Ramos (cell line): ENCODE measurements at regions not wholly inside any gene's neighbourhood (a gene's known extent, or its start where the extent isn't known, plus 50 kb on each side); places are given as distances from the start of the nearest gene placed in this dataset.

ENCODE experiments used
- in situ Hi-C: fragments of 300-500 bp; cut with MboI; formaldehyde crosslinking; loops from one replicate; pipeline ENCODE4 v1.14.3; 2022; ENCODE audit warnings: low sequenced_read_pairs; ENCODE audit not compliant: unreplicated experiment

DNA sequence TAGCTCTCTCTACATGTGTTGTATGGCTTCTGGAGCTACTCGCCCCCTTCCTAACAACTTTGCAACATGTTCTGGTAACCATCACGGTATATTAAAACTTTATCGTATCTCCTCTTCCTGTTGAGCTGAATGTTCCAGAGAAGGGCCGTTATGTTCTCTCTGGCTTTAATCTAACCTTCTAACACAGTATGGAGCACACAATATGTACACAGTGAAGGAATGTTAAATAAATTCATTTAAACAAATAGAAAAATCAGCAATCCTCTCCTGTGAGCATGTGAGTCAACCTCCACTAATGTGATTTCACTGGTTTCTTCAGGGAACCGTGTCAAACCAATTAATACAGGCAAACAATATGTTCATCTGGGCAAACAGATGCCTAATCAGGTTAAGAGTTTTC, 319.5 kb upstream of the OR4E1 start:
- in situ Hi-C loops: no loop called here

DNA sequence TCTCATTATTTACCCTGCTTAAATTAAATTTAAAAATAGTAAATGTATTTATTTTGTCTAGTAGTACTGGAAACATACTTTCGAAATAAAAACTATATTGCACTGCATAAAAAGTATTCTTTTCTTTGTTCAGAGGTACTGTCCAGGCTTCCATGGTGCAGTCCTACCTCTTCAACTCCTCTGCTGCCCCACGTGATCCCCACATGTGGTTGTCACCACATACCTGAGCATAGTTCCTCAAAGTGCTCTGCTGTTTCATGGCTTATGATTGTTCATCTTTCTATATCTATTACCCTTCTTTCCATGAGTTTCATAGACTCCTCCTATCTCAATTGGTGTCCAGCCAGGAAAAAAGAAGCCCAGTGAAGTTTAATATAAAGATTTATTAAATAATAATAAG, 317.5 kb upstream of the OR4E1 start:
- in situ Hi-C loops: no loop called here

DNA sequence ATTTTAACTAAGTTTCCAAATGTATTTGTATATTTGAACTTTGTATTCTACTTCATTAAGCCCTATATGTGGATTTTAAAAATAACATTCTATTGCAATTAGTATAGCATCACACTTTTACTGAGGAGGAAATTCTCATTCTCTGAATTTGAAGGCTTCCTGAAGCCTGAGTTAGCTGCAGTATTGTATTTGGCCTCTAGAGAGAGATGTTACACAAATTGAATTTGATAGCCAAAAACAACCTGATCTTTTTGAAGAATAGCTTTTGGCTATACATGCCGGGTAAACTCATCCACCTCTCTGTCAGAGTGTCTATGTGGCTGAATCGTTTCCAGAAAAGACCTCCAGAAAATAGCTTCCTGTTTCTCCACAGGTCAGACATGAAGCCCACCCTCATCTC, 316.5 kb upstream of the OR4E1 start:
- in situ Hi-C loops: no loop called here

DNA sequence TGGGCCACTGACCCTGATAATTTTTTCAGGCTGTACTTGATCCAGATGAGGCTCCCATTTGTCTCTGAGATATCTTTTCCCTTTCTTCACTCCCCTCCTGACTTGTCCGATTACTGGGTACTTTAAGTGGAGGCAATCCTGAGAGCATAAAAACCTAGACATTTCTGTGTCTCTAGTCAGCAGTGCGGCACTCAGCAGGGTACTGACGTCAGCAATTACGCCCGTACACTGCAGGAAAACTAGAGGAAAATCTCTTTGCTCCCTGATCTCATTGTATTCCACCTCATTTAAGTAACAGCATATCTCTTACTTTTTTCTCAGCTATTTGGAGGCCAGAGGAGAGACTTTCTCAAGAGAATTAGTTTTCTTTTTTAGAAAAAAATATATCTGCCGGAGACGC, 315.5 kb upstream of the OR4E1 start:
- in situ Hi-C loops: no loop called here

DNA sequence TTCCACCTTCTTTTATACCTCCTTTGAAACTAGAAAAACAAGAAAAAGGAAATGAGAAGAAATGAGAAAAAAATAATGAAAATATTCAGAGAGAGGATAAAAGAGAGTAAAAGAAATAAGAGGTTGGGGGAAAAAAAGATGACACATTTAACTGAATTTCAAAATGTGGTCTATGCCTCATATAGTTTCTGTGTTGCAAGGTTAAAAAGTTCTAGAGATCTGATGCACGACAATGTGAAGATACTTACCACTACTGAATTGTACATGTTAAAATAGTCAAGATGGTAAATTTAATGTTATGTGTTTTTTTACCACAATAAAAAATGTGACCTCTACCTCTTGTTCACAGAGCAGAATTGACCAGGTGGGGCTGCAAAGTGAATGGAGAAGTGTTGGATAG, 314.8 kb upstream of the OR4E1 start:
- in situ Hi-C loops: no loop called here

DNA sequence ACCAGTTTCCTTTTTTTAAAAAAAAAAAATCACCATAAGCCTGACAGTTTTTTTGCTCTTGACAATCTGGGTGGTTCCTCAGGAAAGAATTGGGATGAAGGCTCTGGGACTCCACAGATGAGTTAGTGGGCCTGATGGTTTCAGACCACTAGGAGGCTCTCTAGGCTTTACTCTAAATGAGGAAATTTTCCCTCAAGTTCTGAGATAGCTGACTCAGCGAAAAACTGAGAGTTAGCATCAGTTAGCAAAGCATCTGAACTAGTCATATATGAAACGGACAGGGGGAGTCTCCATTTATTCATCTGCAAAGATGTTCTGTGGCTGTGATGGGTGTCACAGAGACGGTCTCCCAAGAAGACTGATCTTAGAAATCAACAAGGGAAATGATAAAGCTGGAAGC, 314.3 kb upstream of the OR4E1 start:
- in situ Hi-C loops: no loop called here

DNA sequence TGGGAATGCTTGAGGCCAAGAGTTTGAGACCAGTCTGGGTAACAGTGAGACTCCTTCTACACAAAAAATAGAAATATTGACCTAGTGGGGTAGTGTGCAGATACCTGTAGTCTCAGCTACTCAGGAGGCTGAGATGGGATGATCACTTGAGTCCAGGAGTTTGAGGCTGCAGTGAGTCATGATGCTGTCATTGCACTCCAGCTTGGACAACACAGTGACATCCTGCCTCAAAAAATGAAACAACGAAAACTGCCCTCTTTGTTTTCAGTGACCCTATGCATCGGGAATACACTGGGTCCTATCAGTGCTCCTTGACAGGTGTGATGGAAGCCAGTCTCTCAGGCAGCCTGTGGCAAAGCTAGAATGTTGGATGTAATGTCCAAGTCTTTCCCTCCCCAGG, 311.5 kb upstream of the OR4E1 start:
- in situ Hi-C loops: no loop called here

DNA sequence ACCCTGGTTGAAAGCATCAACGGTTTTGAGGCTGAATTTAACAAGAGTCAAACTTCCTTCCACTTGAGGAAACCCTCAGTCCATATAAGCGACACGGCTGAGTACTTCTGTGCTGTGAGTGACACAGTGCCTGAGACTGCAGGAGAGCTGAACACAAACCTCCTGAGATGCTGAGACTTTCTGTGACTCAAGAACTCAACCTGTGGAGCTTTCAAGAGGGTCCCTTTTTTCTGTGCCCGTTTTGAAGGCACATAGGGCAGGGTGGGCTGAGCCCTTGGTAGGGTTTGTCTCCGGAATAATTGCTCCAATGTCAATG, 305.3 kb upstream of the OR4E1 start:
- in situ Hi-C loops: no loop called here

DNA sequence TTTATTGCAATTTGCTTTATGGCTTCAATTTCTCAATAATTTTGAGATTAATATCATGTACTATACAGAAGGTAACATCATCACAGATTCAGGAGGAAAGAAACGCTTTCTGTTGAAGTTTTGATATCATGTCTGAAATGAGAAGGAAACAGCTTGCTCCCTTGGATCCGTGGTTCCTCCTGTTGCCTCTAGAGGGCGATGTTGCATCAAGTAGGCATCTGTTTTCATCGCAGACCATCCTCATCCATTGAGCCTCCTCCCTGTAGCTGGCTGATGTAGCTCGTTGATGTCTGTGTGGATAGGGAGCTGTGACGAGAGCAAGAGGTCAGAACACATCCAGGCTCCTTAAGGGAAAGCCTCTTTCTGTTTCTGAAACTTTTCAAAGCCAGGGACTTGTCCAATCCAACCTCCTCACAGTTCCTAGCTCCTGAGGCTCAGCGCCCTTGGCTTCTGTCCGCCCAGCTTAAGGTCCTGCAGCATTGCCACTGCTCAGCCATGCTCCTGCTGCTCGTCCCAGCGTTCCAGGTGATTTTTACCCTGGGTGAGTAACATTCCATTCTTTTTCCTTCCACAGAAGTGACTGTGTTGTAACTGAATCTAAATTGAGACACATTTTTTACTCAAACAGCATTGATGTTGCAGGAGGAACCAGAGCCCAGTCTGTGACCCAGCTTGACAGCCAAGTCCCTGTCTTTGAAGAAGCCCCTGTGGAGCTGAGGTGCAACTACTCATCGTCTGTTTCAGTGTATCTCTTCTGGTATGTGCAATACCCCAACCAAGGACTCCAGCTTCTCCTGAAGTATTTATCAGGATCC, 304.8 kb upstream of the OR4E1 start:
- in situ Hi-C loops: no loop called here

DNA sequence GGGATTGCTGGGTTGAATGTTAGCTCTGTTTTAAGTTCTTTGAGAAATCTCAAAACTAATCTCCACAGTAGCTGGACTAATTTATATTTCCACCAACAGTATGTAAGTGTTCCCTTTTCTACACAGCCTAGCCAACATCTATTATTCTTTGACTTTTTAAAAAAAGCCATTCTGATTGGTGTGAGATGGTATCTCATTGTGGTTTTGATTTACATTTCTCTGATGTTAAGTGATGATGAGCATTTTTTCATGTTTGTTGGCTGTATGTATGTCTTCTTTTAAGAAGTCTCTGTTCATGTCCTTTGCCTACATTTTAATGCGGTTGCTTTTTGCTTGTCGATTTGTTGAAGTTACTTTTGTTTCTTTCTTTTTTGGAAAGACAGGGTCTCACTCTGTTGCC, 301.1 kb upstream of the OR4E1 start:
- in situ Hi-C loops: no loop called here

DNA sequence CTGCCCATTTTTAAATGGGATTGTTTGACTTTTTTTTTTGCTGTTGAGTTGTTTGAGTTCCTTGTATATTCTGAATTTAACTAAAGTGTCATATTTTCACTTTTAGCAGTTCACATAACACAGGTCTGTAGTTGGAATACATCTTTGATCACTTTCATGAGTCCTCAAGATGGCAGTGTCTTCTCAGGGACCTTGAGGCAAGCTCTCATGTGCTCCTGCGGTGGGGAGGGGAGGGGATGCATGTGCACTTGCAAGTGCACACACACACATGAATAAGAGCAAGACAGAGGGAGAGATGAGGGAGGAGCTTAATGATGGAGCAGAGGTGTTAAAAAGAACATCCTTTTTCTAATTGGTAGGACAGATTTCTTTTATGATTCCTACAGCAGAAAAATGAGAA, 291.4 kb upstream of the OR4E1 start:
- in situ Hi-C loops: no loop called here

DNA sequence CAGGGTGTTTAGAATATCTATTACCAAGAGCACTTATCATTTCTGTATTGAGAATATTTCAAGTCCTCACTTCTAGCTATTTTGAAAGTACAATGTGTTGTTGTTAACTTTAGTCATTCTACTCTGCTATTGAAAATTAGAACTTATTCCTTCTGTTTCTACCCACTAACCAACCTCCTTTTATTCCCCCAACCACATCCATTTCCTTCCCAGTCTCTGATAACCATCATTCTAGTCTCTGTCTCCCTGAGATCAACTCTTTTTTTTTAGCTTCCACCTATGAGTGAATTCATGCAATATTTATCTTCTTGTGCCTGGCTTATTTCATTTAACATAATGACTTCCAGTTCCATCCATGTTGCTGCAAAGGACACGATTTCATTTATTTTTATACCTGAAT, 290.6 kb upstream of the OR4E1 start:
- in situ Hi-C loops: no loop called here

DNA sequence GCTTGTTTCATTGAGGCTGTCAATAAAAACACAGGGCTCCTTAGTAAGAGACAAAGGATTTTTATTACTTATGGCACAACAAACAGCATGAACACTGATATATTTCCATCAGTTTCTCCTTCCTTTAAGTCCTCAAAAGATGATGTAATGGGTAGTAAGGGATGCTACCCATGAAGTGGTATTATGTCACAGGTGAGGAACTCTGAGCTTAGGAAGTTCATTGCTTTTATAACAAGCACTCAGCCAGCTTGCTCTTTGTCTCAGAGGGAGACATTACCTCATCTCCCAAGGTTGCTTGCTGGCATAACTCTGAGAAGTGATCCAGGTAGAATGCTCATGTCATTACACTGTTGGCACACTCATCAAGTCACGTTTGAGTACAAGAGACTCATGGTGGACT, 287.0 kb upstream of the OR4E1 start:
- in situ Hi-C loops: no loop called here

DNA sequence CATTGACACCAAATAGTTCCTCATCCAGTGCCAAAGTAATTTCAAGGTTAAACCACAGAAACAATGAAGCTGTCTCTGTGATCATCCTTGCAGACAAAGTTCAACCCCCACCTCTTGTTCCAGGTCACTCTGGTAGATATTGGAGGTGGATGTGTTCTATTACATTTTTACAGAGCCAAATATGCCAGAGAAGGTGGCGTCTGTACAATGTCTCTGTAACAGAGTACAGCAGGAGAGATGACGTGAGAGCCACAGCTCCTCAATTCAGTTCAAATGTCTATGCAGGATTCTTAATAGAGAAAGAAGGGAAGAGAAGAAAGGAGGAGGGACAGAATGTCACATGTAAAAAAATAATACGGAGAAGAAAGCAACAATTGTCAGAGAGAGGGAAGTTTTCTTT, 268.3 kb upstream of the OR4E1 start:
- in situ Hi-C loops: no loop called here

DNA sequence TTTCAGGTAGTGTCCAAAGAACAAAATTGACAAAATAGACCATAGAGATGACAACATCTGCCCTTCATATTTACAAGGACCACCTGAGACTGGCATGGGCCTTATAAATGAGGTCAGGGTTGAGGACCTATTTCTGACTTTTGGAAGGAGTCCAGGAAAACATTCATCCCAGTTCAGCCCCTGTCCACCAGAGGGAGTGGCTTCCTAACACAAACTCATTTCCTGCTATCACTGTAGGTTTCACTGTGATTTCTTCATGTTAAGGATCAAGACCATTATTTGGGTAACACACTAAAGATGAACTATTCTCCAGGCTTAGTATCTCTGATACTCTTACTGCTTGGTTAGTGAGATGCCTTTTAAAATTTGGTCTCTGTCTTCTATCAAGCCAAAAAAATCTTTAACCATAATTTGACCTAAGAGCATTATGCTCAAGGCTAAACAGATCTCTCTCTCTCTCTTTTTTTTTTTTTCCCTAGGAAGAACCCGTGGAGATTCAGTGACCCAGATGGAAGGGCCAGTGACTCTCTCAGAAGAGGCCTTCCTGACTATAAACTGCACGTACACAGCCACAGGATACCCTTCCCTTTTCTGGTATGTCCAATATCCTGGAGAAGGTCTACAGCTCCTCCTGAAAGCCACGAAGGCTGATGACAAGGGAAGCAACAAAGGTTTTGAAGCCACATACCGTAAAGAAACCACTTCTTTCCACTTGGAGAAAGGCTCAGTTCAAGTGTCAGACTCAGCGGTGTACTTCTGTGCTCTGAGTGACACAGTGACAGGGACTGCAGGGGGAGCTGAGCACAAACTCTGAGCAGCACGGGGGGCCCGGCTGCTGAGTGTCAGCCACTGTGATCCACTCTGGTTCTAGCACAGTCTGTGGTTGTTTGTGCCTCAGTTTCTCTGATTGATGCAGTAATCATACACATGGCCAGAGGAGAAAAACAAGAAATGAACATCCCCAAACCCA, 267.6 kb upstream of the OR4E1 start:
- in situ Hi-C loops: no loop called here

DNA sequence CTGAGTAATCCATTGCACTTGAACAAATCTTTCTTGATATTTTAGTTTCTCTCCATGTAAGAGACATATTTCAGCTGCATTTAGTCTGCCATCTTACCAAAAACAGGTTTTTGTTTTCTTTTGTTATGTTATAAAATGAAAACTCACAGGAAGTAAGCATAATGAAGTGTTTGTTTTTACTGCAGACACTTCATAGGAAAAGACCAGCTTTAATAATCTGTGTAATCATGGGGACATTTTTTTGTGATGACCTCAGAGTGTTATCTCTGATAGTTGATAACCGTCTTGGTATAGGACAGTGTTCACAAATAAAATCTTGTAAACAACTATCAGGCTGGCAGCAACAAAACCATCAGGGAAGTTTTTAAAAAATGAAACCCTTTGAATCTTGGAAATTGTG, 266.2 kb upstream of the OR4E1 start:
- in situ Hi-C loops: no loop called here

DNA sequence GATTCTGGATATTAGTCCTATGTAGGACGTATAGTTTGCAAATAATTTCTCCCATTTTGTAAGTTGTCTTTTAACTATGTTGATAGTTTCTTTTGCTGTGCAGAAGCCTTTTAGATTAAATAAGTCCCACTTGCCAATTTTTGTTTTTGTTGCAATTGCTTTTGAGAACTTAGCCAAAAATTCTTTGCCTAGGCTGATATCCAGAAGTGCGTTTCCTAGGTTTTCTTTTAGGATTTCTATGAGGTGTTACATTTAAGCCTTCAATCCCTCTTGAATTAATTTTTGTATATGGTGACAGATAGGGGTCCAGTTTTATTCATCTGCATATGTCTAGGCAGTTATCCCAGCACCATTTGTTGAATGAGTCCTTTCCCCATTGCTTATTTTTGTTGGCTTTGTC, 264.4 kb upstream of the OR4E1 start:
- in situ Hi-C loops: no loop called here

DNA sequence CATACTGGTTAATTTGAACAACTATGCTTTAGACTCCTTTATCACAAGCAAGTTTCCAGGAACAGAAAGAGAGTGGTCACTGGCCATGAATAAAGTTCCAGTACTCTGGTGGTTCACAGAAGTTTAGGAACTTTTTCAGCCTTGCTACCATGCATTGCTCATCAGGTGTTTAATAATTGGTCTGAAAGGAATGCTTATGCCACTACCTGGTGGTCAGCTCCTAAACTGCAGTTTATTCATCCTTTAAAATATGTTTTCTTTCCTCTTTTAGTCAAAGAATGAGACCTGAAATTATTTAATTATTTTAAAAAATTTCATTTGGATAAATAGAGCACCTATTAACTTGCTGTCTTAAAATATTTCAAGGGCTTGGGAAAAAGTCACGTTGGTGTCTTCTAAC, 260.1 kb upstream of the OR4E1 start:
- in situ Hi-C loops: no loop called here

DNA sequence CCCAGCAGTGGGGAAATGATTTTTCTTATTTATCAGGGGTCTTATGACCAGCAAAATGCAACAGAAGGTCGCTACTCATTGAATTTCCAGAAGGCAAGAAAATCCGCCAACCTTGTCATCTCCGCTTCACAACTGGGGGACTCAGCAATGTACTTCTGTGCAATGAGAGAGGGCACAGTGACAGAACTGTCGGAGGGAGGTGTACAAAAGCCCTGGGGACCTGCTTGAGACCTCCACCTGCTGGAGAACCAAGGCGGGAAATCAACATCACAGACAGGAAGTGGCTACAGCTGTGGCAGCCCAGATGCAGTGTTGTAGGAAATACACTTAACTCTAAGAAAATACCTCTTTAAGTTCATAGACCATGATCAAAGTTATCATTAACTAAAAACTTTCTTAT, 250.9 kb upstream of the OR4E1 start:
- in situ Hi-C loops: no loop called here

DNA sequence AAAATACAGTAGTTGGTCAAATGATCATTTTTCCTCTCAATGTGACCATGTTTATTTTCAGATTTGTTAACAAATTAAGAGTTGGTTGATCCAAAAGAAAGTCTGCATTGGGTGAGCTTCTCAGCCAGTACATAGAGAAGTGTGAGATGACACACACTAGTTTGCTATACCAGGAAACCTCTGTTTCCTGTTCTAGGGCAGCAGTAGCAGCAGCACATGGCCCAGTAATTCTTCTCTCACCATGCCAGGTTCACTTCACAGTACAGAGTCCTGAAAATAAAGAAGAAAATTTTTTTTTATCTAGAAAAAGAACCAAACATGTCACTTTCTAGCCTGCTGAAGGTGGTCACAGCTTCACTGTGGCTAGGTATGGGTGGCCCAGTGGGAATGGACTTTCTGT, 250.2 kb upstream of the OR4E1 start:
- in situ Hi-C loops: no loop called here

DNA sequence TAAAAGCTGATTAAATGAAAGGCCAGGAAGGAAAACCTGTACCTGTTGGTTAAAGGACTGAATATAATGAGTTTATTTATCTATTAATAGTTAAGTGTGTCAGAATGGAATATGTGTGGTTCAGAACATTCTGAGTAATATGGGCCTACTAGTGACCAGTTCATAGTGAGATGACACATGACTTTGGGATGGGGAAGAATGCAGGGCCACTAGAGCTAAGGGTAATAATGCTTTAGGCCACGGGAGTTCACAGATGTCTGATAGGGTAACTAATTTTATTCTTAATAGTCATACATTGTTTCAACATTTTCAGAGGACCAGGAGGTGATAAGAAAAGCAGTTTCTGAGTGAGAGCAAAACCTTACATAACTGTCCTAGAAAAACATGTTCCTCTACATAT, 247.8 kb upstream of the OR4E1 start:
- in situ Hi-C loops: no loop called here
